ENCODE measurements at regions not wholly inside any gene's neighbourhood (a gene's known extent, or its start where the extent isn't known, plus 50 kb on each side); places are given as distances from the start of the nearest gene placed in this dataset.
A peak's percentile ranks its signal among the peaks of the same experiment; 100 is the strongest.

GRCh38 chr5:67432606-67433005, 236.0 kb upstream of the CD180 start:
- Histone ChIP-seq H3K9ac (ENCODE audit: low read length) (no peak overlapping the region), H3K9me3 (ENCODE audit: insufficient read depth, low read depth, low read length) (no peaks in the 10 kb centered on the region), H3K4me1 (ENCODE audit: insufficient read depth, low read length) (no peaks in the 10 kb centered on the region), H4K20me1 (ENCODE audit: insufficient read depth, low read length) (no peaks in the 10 kb centered on the region), H3K4me3 (ENCODE audit: insufficient read depth, low read depth, low read length) (no peak overlapping the region), H3K79me2 (ENCODE audit: insufficient read depth, low read length) (no peaks in the 10 kb centered on the region), H3K27me3 (ENCODE audit: insufficient read depth, low read length) (no peaks in the 10 kb centered on the region), H3K27ac (ENCODE audit: low read depth, low read length) (no peak overlapping the region), H3K36me3 (ENCODE audit: insufficient read depth, low read length) (no peaks in the 10 kb centered on the region), H2AFZ (ENCODE audit: low read depth, low read length) (no peak overlapping the region), H3K4me2 (ENCODE audit: low read length) (no peak overlapping the region)
- FAIRE-seq: no peak
- no peaks in the 10 kb centered on the region for H3K27me3 Mint-ChIP-seq (ENCODE audit: low read depth, unreplicated experiment)
- no peaks in the 10 kb centered on the region for H3K36me3 Mint-ChIP-seq (ENCODE audit: low read depth, unreplicated experiment)
- no peak overlapping the region for H3K27ac Mint-ChIP-seq (ENCODE audit: unreplicated experiment)
- H3K4me3 Mint-ChIP-seq (ENCODE audit: unreplicated experiment): no peak overlapping the region
- TF ChIP-seq CTCF (IDR thresholded peaks at IDR 0.05; ENCODE audit: insufficient read depth, low read depth, low read length): no peak
- TF ChIP-seq EZH2 (IDR thresholded peaks at IDR 0.05; ENCODE audit: insufficient read depth, low read length): no peak
- H3K4me1 Mint-ChIP-seq (ENCODE audit: low read depth, unreplicated experiment): no peaks in the 10 kb centered on the region
- no peaks in the 10 kb centered on the region for H3K9me3 Mint-ChIP-seq (ENCODE audit: unreplicated experiment)
- DNase-seq (ENCODE audit: low read depth): no peak

GRCh38 chr5:67431191-67431590, 234.6 kb upstream of the CD180 start:
- no peak overlapping the region for H3K4me3 ChIP-seq (ENCODE audit: insufficient read depth, low read depth, low read length)
- H3K4me1 ChIP-seq (ENCODE audit: insufficient read depth, low read length): no peaks in the 10 kb centered on the region
- Mint-ChIP-seq H3K4me1 (ENCODE audit: low read depth, unreplicated experiment) (no peaks in the 10 kb centered on the region), H3K4me3 (ENCODE audit: unreplicated experiment) (no peak overlapping the region), H3K9me3 (ENCODE audit: unreplicated experiment) (no peaks in the 10 kb centered on the region), H3K27me3 (ENCODE audit: low read depth, unreplicated experiment) (no peaks in the 10 kb centered on the region), H3K27ac (ENCODE audit: unreplicated experiment) (no peak overlapping the region), H3K36me3 (ENCODE audit: low read depth, unreplicated experiment) (no peaks in the 10 kb centered on the region)
- no peak for TF ChIP-seq CTCF (IDR thresholded peaks at IDR 0.05; ENCODE audit: insufficient read depth, low read depth, low read length)
- no peak overlapping the region for H3K9ac ChIP-seq (ENCODE audit: low read length)
- H2AFZ ChIP-seq (ENCODE audit: low read depth, low read length): no peak overlapping the region
- no peak overlapping the region for H3K27ac ChIP-seq (ENCODE audit: low read depth, low read length)
- no peaks in the 10 kb centered on the region for H3K27me3 ChIP-seq (ENCODE audit: insufficient read depth, low read length)
- no peak overlapping the region for H3K4me2 ChIP-seq (ENCODE audit: low read length)
- no peaks in the 10 kb centered on the region for H3K9me3 ChIP-seq (ENCODE audit: insufficient read depth, low read depth, low read length)
- FAIRE-seq: no peak
- H3K79me2 ChIP-seq (ENCODE audit: insufficient read depth, low read length): no peaks in the 10 kb centered on the region
- H4K20me1 ChIP-seq (ENCODE audit: insufficient read depth, low read length): no peaks in the 10 kb centered on the region
- peak; percentile 76 for DNase-seq (ENCODE audit: low read depth)
- no peaks in the 10 kb centered on the region for H3K36me3 ChIP-seq (ENCODE audit: insufficient read depth, low read length)

- no peak overlapping the region for H2AFZ ChIP-seq (ENCODE audit: low read depth, low read length)
- no peak for FAIRE-seq
- no peak overlapping the region for H3K27ac Mint-ChIP-seq (ENCODE audit: unreplicated experiment)
These were observed 231.3 kb upstream of the CD180 start for GRCh38 chr5:67427850-67428298.

More at GRCh38 chr5:67427850-67428298, 231.3 kb upstream of the CD180 start:
- H3K4me2 ChIP-seq (ENCODE audit: low read length): no peak overlapping the region
- H3K36me3 ChIP-seq (ENCODE audit: insufficient read depth, low read length): no peaks in the 10 kb centered on the region
- no peaks in the 10 kb centered on the region for H3K79me2 ChIP-seq (ENCODE audit: insufficient read depth, low read length)
- H3K4me3 ChIP-seq (ENCODE audit: insufficient read depth, low read depth, low read length): no peak overlapping the region
- Mint-ChIP-seq H3K36me3 (ENCODE audit: low read depth, unreplicated experiment) (peaks cover 2% of the 10 kb centered on the region), H3K4me3 (ENCODE audit: unreplicated experiment) (no peak overlapping the region), H3K9me3 (ENCODE audit: unreplicated experiment) (no peaks in the 10 kb centered on the region), H3K27me3 (ENCODE audit: low read depth, unreplicated experiment) (no peaks in the 10 kb centered on the region), H3K4me1 (ENCODE audit: low read depth, unreplicated experiment) (peaks cover 8% of the 10 kb centered on the region)
- H3K27me3 ChIP-seq (ENCODE audit: insufficient read depth, low read length): no peaks in the 10 kb centered on the region
- no peak overlapping the region for H3K9ac ChIP-seq (ENCODE audit: low read length)
- H3K9me3 ChIP-seq (ENCODE audit: insufficient read depth, low read depth, low read length): no peaks in the 10 kb centered on the region
- H4K20me1 ChIP-seq (ENCODE audit: insufficient read depth, low read length): no peaks in the 10 kb centered on the region
- no peak for DNase-seq (ENCODE audit: low read depth)
- TF ChIP-seq CTCF (IDR thresholded peaks at IDR 0.05; ENCODE audit: insufficient read depth, low read depth, low read length) (no peak), EZH2 (IDR thresholded peaks at IDR 0.05; ENCODE audit: insufficient read depth, low read length) (no peak)
- no peaks in the 10 kb centered on the region for H3K4me1 ChIP-seq (ENCODE audit: insufficient read depth, low read length)
- no peak overlapping the region for H3K27ac ChIP-seq (ENCODE audit: low read depth, low read length)

All from astrocyte (in vitro differentiated cells and primary cell).